Mucosa of descending colon (tissue), 3 donors: ENCODE measurements at regions not wholly inside any gene's neighbourhood (a gene's known extent, or its start where the extent isn't known, plus 50 kb on each side); places are given as distances from the start of the nearest gene placed in this dataset.

Experiments used
- ATAC-seq: fragments of 200-7000 bp; cut with Tn5 transposase; one replicate; pipeline ENCODE4 v1.9.1; 2020; ENCODE audit warnings: mild to moderate bottlenecking, moderate library complexity
- DNase-seq, 3 donors: peaks; one replicate each; pipeline ENCODE4 v3.0.0-alpha.2; 2020
- H3K36me3 ChIP-seq: fragments of 200-600 bp; one replicate; pipeline ENCODE4 v1.8.0; 2021; ENCODE audit warnings: low read depth, mild to moderate bottlenecking
- H3K4me1 ChIP-seq: fragments of 200-600 bp; one replicate; pipeline ENCODE4 v1.8.0; 2021; ENCODE audit warnings: low read depth, mild to moderate bottlenecking
- H3K4me3 ChIP-seq: fragments of 200-600 bp; one replicate; pipeline ENCODE4 v1.8.0; 2021; ENCODE audit warnings: mild to moderate bottlenecking
- H3K9me3 ChIP-seq: fragments of 200-600 bp; one replicate; pipeline ENCODE4 v1.8.0; 2021; ENCODE audit warnings: mild to moderate bottlenecking
- intact Hi-C, 2 donors: fragments of 100-400 bp; cut with DNase I in 1 of 2; cut with micrococcal nuclease in 1 of 2; formaldehyde crosslinking; loops; one replicate each; pipeline versions ENCODE4 v1.11.0 to v1.11.1; 2022; cut with DNase I, micrococcal nuclease
- TF ChIP-seq, protein P1 (sequence below): fragments of 200-600 bp; IDR thresholded peaks from one replicate; pipeline ENCODE4 v1.8.0; 2022; ENCODE audit warnings: antibody characterized with exemption, mild to moderate bottlenecking
- donor health status: DM: no; HTN: no; CAD: no; lungs with moderate emphysema.
- donor health status: DM: no; HTN: no; CAD: no.
- donor health status: DM: no; HTN: yes; CAD: no.

DNA sequence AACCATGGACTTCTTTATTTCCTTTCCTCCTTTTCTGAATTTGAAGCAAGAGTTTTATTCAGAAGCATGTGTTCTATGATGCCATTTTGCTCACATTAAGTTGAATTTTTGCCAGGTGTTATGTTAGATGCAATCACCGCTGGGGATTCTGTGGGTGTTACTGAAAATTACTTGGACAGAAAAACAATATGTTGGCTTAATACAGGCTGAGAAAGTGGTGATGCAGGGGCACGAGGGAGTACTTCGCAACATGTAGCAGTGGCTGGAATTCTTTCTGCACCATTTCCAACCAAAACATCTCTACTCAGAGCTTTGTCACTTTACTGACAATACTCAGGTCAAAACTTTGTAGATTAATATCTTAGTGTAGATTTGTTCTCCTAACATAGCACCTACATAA, 109.2 kb upstream of the PCDH18 start:
- no peak overlapping the region for H3K4me3 ChIP-seq
- H3K36me3 ChIP-seq, result no peaks in the 10 kb centered on the region
- no peak for ATAC-seq
- no peaks in the 10 kb centered on the region for H3K4me1 ChIP-seq
- TF ChIP-seq, protein P1, sequence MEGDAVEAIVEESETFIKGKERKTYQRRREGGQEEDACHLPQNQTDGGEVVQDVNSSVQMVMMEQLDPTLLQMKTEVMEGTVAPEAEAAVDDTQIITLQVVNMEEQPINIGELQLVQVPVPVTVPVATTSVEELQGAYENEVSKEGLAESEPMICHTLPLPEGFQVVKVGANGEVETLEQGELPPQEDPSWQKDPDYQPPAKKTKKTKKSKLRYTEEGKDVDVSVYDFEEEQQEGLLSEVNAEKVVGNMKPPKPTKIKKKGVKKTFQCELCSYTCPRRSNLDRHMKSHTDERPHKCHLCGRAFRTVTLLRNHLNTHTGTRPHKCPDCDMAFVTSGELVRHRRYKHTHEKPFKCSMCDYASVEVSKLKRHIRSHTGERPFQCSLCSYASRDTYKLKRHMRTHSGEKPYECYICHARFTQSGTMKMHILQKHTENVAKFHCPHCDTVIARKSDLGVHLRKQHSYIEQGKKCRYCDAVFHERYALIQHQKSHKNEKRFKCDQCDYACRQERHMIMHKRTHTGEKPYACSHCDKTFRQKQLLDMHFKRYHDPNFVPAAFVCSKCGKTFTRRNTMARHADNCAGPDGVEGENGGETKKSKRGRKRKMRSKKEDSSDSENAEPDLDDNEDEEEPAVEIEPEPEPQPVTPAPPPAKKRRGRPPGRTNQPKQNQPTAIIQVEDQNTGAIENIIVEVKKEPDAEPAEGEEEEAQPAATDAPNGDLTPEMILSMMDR, result no peak
- H3K9me3 ChIP-seq, result no peaks in the 10 kb centered on the region
- DNase-seq, result no peak
- intact Hi-C loops, result no loop called here

DNA sequence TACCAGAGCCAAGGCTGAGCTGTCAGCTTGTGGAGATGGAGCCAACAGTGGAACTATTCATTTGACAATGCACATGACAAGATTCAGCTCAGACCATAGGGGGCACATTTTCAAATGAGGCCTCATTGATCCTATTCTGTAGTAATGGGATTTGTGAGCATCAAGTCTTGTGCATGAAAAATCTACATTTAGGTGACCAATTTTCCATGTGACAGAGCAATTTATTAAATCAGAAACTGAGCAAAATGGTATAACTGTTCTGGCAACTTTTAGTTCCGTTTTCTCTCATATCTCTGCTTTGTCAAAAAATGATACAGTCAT, 108.5 kb upstream of the PCDH18 start:
- Histone ChIP-seq H3K4me1 (no peaks in the 10 kb centered on the region), H3K4me3 (no peak overlapping the region), H3K9me3 (no peaks in the 10 kb centered on the region), H3K36me3 (no peaks in the 10 kb centered on the region)
- intact Hi-C loops, result no loop called here
- TF ChIP-seq, protein P1, result no peak
- ATAC-seq (no peak), DNase-seq (no peak)

GRCh38 chr4:137640156-137640837, 108.0 kb upstream of the PCDH18 start:
- Histone ChIP-seq H3K36me3 (no peaks in the 10 kb centered on the region), H3K9me3 (no peaks in the 10 kb centered on the region), H3K4me1 (no peaks in the 10 kb centered on the region), H3K4me3 (no peak overlapping the region)
- DNase-seq (no peak), ATAC-seq (no peak)
- intact Hi-C loops, result no loop called here
- TF ChIP-seq, protein P1, result no peak

- intact Hi-C loops, result no loop called here
- H3K4me1 ChIP-seq, result no peaks in the 10 kb centered on the region
- TF ChIP-seq, protein P1, result no peak
- H3K4me3 ChIP-seq, result no peak overlapping the region
- no peaks in the 10 kb centered on the region for H3K36me3 ChIP-seq
- ATAC-seq, result no peak
- DNase-seq, result no peak
- no peaks in the 10 kb centered on the region for H3K9me3 ChIP-seq
Measured at GRCh38 chr4:137638934-137639333, 106.6 kb upstream of the PCDH18 start.

DNA sequence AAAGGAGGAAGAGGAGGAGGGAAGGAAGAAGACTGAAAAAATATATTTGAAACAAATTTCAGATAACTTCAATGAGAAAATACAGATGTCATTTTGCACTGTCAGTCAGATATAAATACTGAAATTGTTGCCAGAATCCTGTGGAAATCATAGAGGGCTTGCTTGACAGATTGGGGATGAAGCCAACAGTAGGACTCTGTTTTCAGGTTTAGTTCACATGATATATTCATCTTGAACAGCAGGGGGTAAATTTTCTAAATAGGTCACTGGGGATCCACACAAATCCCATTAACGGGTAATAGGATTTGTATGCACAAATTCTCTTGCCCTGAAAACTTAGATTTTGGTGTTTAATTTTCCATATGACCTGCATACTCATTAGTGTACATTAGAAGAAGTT, 103.3 kb upstream of the PCDH18 start:
- Histone ChIP-seq H3K9me3 (no peaks in the 10 kb centered on the region), H3K4me1 (no peaks in the 10 kb centered on the region), H3K36me3 (no peaks in the 10 kb centered on the region), H3K4me3 (no peak overlapping the region)
- TF ChIP-seq, protein P1, result no peak
- no peak for ATAC-seq
- DNase-seq, result no peak
- intact Hi-C loops, result no loop called here

DNA sequence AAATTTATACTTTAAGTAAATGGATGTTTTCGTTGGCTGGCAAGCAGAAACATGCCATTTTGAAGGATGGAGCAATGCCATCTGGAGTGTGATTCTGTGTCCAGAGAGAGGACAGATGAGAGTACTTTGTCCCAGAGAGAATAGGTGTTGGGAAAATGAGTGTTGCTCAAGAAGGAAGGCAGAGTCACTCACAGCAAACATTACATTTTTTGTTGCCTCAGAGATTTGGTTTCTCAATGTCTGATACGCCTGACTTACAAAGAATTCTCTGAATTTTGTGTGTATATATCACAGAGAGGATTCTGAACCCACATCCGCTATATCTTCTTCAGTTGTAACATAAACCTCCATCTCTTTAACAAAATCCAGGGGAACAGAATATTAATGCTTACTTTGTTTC, 102.8 kb upstream of the PCDH18 start:
- DNase-seq, result no peak
- H3K4me1 ChIP-seq, result no peaks in the 10 kb centered on the region
- H3K36me3 ChIP-seq, result no peaks in the 10 kb centered on the region
- intact Hi-C loops, result no loop called here
- ATAC-seq, result no peak
- no peak overlapping the region for H3K4me3 ChIP-seq
- no peaks in the 10 kb centered on the region for H3K9me3 ChIP-seq
- TF ChIP-seq, protein P1, result no peak
